ENCODE measurements at regions not wholly inside any gene's neighbourhood (a gene's known extent, or its start where the extent isn't known, plus 50 kb on each side); places are given as distances from the start of the nearest gene placed in this dataset.

- no peak for TF ChIP-seq CTCF (IDR thresholded peaks at IDR 0.05; ENCODE audit: low read depth, low read length, missing input control)
- TF ChIP-seq EGR1 (IDR thresholded peaks at IDR 0.05; ENCODE audit: low read depth in 2 of 2), result no peak
Observed at GRCh38 chr2:176584333-176584732, 315.1 kb downstream of the MTX2 start.
